ENCODE measurements at regions not wholly inside any gene's neighbourhood (a gene's known extent, or its start where the extent isn't known, plus 50 kb on each side); places are given as distances from the start of the nearest gene placed in this dataset.

DNA sequence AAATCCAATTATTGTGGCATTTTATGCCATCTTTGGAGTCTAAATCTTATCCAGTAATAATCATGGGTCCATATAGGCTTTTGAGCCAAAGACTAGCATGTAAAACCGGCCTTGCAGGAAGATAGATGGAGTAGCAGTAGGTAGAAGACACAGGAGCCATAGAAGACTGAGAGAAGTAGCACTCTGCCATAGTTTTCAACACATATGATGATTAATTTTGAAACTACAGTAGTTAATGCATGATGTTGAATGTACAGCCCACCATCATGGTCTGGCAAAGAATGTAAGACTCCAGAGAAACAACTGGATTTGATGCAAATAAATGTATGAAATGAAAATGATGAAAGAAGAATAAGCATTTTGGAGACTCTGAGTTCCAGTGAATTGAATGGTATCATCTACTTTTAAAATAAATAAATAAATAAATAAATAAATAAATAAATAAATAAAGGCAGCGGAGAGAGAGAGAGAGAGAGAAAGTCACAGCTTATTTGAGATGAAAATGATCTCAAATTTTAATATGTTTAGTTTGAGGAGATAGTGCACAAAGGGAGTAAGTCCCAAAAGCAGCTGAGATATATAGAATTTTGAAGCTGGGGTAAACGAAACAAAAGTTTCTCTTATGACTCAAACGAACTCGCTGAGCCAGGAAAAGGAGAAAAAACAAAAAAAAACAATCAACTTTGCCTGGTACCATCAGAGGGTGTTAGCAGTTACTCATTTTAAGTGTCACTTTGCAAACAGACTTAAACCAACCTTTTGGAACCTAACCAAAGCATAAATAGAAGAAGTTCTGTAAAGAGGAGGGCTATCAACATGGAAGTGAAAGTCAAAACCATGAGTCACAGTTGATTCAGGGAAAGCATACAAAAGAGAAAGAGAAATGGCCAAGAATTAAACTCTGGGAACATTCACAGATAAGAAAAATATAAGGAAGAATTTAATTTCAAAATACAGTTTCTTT, 388.7 kb downstream of the CETN3 start:
- Histone ChIP-seq H3K27ac (no peak overlapping the region), H3K4me1 (ENCODE audit: control insufficient read depth in 1 of 2, insufficient read depth in 1 of 2, low read depth in 1 of 2, low read length in 1 of 2) (no peaks in the 10 kb centered on the region), H3K36me3 (no peaks in the 10 kb centered on the region), H3K9me3 (no peaks in the 10 kb centered on the region), H3K27me3 (no peaks in the 10 kb centered on the region), H3K4me3 (ENCODE audit: low read depth in 1 of 2, low read length in 1 of 2) (no peak overlapping the region)
- TF ChIP-seq, protein P1, sequence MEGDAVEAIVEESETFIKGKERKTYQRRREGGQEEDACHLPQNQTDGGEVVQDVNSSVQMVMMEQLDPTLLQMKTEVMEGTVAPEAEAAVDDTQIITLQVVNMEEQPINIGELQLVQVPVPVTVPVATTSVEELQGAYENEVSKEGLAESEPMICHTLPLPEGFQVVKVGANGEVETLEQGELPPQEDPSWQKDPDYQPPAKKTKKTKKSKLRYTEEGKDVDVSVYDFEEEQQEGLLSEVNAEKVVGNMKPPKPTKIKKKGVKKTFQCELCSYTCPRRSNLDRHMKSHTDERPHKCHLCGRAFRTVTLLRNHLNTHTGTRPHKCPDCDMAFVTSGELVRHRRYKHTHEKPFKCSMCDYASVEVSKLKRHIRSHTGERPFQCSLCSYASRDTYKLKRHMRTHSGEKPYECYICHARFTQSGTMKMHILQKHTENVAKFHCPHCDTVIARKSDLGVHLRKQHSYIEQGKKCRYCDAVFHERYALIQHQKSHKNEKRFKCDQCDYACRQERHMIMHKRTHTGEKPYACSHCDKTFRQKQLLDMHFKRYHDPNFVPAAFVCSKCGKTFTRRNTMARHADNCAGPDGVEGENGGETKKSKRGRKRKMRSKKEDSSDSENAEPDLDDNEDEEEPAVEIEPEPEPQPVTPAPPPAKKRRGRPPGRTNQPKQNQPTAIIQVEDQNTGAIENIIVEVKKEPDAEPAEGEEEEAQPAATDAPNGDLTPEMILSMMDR (IDR thresholded peaks at IDR 0.05): no peak

DNA sequence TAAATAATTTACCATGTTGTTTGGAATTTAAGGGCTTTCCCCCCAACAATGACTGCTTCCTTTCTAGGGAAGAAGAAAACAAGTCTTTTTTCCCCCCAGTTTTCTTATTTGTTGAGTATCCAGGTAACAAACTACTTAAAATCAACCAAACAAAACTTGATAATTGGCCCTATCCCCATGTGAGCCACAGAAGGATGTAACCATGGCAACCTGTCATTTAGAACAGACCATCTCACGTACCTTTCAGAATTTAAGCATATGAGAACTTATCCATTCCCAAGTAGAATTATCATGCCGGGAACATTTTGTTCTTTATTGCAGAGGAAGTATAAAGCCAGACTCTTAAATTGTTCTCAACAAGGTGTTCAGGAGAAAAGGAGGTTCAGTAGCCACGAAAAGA, 392.3 kb downstream of the CETN3 start:
- Histone ChIP-seq H3K27me3 (no peaks in the 10 kb centered on the region), H3K9me3 (no peaks in the 10 kb centered on the region), H3K4me3 (ENCODE audit: low read depth in 1 of 2, low read length in 1 of 2) (no peak overlapping the region), H3K27ac (no peak overlapping the region), H3K36me3 (no peaks in the 10 kb centered on the region), H3K4me1 (ENCODE audit: control insufficient read depth in 1 of 2, insufficient read depth in 1 of 2, low read depth in 1 of 2, low read length in 1 of 2) (no peaks in the 10 kb centered on the region)
- TF ChIP-seq, protein P1 (IDR thresholded peaks at IDR 0.05): no peak

DNA sequence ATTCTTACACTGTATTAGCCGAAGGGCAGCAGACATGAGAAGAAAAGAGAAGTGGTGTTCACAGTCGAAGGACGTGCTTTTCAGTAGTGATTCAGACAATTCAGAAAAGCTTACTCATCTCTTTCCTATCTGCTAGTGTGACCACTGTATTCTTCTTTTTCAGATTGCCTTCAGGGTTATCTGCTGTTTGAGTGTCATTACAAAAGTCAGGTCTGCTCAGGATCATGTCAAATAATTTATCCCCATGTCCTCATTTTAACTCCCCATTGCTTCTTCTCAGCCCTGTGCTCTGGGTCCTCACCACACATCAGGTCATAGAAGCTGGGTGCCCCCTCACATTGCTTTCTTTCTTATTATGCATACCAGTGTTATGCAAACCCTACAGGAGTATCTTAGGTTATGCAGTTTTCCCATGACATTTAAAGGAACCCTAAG, 394.0 kb downstream of the CETN3 start:
- Histone ChIP-seq H3K27ac (no peak overlapping the region), H3K4me3 (ENCODE audit: low read depth in 1 of 2, low read length in 1 of 2) (no peak overlapping the region), H3K27me3 (no peaks in the 10 kb centered on the region), H3K36me3 (no peaks in the 10 kb centered on the region), H3K4me1 (ENCODE audit: control insufficient read depth in 1 of 2, insufficient read depth in 1 of 2, low read depth in 1 of 2, low read length in 1 of 2) (no peaks in the 10 kb centered on the region), H3K9me3 (no peaks in the 10 kb centered on the region)
- TF ChIP-seq, protein P1 (IDR thresholded peaks at IDR 0.05): no peak

DNA sequence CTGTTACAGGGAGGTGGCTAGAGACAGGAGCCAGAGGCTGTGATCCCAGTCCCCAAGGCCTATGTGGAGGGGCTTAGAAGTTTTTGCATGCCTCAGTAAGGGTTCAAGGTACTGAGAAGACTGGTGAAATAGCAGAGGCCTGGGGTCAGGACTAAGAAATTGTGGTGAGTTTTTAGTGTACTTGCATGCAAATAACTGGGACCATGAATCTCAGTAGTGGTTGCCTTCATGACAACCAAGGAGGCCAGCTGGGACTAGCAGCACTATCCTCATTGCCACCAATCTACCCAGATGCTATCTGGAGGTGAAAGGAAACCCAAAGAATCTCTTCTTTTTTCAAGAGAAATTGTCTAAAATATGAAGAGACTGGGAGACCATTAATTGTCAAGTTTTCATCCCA, 395.1 kb downstream of the CETN3 start:
- Histone ChIP-seq H3K27me3 (no peaks in the 10 kb centered on the region), H3K4me3 (ENCODE audit: low read depth in 1 of 2, low read length in 1 of 2) (no peak overlapping the region), H3K36me3 (no peaks in the 10 kb centered on the region), H3K9me3 (no peaks in the 10 kb centered on the region), H3K27ac (no peak overlapping the region), H3K4me1 (ENCODE audit: control insufficient read depth in 1 of 2, insufficient read depth in 1 of 2, low read depth in 1 of 2, low read length in 1 of 2) (no peaks in the 10 kb centered on the region)
- TF ChIP-seq, protein P1 (IDR thresholded peaks at IDR 0.05): no peak

DNA sequence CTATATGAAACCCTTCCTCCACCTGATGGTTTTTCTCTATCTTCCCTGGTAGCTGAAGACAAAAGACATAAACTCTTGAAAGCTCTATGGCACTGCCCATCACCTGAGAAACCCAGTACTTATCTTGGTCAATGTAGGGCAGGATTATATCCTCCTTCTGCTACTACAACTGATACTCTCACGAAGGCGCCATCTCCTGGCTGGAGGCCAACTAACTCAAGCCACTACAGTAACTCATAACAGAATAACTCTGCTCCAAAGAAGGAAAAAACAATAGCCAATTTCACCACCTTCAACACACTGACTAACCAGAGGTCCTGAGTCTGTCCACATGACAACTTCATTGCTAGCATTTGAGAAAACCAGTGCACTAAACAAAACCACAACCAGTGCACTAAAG, 409.2 kb downstream of the CETN3 start:
- Histone ChIP-seq H3K4me1 (ENCODE audit: control insufficient read depth in 1 of 2, insufficient read depth in 1 of 2, low read depth in 1 of 2, low read length in 1 of 2) (no peaks in the 10 kb centered on the region), H3K27ac (no peak overlapping the region), H3K9me3 (no peaks in the 10 kb centered on the region), H3K4me3 (ENCODE audit: low read depth in 1 of 2, low read length in 1 of 2) (no peak overlapping the region), H3K27me3 (no peaks in the 10 kb centered on the region), H3K36me3 (no peaks in the 10 kb centered on the region)
- TF ChIP-seq, protein P1 (IDR thresholded peaks at IDR 0.05): no peak

Data from neutrophil (primary cell).